ENCODE measurements at regions not wholly inside any gene's neighbourhood (a gene's known extent, or its start where the extent isn't known, plus 50 kb on each side); places are given as distances from the start of the nearest gene placed in this dataset.
"Not testable (repeated sequence)": the region's sequence is repeated elsewhere in the genome, so short reads cannot be mapped to it uniquely, and the experiment has no call there.

DNA sequence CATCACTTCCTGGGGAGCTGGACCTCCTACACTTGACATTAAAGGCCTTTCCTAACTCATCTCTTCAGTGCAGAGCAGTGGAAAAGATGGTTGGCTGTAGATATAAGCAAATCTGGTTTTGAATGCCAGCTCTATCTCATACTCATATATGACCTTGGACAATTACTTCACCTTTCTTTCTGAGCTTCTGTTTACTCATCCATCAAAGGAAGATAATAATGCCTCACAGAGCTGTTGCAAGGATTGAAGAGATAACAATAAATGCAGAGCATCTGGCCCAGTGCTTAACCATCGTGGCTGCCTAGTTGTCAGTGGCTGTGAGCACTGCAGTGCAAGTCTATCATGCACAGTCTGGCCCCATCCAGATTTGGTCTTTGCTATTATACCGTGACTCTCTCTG is 148.1 kb upstream of the EOLA2 start:
- no peak overlapping the region for H3K4me3 ChIP-seq
- H3K27ac ChIP-seq, result no peak overlapping the region
- intact Hi-C loops (cut with DNase I), result no loop called here
- H3K4me1 ChIP-seq, result no peaks in the 10 kb centered on the region
- DNase-seq, result no peak
- 63 to 70% methylated on average over 1 to 2 of the region's 2 CpGs for WGBS, 2 donors
- no peaks in the 10 kb centered on the region for H3K36me3 ChIP-seq
- TF ChIP-seq CTCF (IDR thresholded peaks at IDR 0.05) (no peak), POLR2A (IDR thresholded peaks at IDR 0.05) (no peak)
- no peaks in the 10 kb centered on the region for H3K9me3 ChIP-seq
- no peaks in the 10 kb centered on the region for H3K27me3 ChIP-seq

DNA sequence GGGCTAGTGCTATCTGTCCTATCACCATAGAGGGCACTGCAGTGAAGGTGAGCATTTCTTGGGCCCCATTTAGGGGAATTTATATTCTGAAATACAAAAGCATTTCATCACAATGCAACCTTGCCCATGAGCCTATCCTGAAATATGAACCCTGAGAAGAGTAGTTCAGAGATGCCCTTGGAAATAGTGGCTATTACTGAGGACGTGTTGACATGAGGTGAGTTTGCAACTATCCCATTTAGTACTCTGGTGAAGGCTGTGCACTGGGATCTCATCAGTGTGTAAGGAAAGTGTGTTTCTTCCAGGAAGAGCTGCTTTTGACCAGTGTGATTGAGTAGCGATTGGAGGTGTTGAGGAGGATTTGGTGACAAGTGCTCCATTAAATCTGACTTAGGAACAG is 149.3 kb upstream of the EOLA2 start:
- H3K27ac ChIP-seq, result no peak overlapping the region
- H3K4me1 ChIP-seq, result no peaks in the 10 kb centered on the region
- intact Hi-C loops (cut with DNase I), result no loop called here
- no peaks in the 10 kb centered on the region for H3K9me3 ChIP-seq
- no peak overlapping the region for H3K4me3 ChIP-seq
- DNase-seq, result no peak
- no peaks in the 10 kb centered on the region for H3K27me3 ChIP-seq
- H3K36me3 ChIP-seq, result no peaks in the 10 kb centered on the region
- 63 to 88% methylated on average over 2 of the region's 2 CpGs for WGBS, 2 donors
- TF ChIP-seq CTCF (IDR thresholded peaks at IDR 0.05) (no peak), POLR2A (IDR thresholded peaks at IDR 0.05) (no peak)

DNA sequence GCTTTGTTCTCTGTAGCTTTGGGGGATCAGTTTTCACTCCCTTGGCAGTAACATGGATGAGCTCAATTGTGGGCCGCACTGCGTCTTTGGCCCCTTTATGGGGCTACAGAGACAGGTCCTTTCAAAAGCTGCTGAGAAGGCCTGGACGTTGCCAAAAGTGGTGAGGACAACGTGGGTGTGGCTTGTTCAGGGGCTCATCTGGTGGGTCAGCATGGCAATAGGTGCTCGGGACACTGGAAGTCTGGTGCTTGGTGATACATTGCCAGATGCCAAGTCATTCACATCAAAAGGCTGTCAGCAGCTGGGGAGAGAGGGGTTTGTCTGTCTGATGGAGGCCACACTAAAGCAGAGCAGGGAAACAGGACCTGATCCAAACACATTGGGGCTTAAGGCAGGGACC is 149.8 kb upstream of the EOLA2 start:
- H3K4me1 ChIP-seq, result no peaks in the 10 kb centered on the region
- 63% methylated on average over 4 of the region's 5 CpGs; no CpG with 5 or more reads in 1 of the 2 donors for WGBS, 2 donors

GRCh38 chrX:150088766-150089518 is 150.7 kb upstream of the EOLA2 start:
- Histone ChIP-seq H3K27me3 (no peaks in the 10 kb centered on the region), H3K36me3 (no peaks in the 10 kb centered on the region), H3K4me1 (no peaks in the 10 kb centered on the region), H3K4me3 (no peak overlapping the region), H3K27ac (no peak overlapping the region), H3K9me3 (no peaks in the 10 kb centered on the region)
- no peak for DNase-seq
- TF ChIP-seq POLR2A (IDR thresholded peaks at IDR 0.05) (no peak), CTCF (IDR thresholded peaks at IDR 0.05) (no peak)
- intact Hi-C loops (cut with DNase I), result no loop called here
- 65 to 93% methylated on average over 2 of the region's 5 CpGs for WGBS, 2 donors

More for the DNA sequence above, 149.8 kb upstream of the EOLA2 start:
- no peak overlapping the region for H3K27ac ChIP-seq
- no peak overlapping the region for H3K4me3 ChIP-seq
- H3K36me3 ChIP-seq, result no peaks in the 10 kb centered on the region
- no peak for TF ChIP-seq POLR2A (IDR thresholded peaks at IDR 0.05)
- no peak for TF ChIP-seq CTCF (IDR thresholded peaks at IDR 0.05)
- H3K9me3 ChIP-seq, result no peaks in the 10 kb centered on the region
- intact Hi-C loops (cut with DNase I), result no loop called here
- no peak for DNase-seq
- H3K27me3 ChIP-seq, result no peaks in the 10 kb centered on the region

GRCh38 chrX:150091300-150091699 is 153.0 kb upstream of the EOLA2 start:
- H3K9me3 ChIP-seq; H3K4me1 ChIP-seq; intact Hi-C loops (cut with DNase I); H3K27ac ChIP-seq; H3K36me3 ChIP-seq; H3K27me3 ChIP-seq; H3K4me3 ChIP-seq; DNase-seq: not testable (repeated sequence)
- WGBS, 2 donors, result 89 to 98% methylated on average over 4 of the region's 4 CpGs

DNA sequence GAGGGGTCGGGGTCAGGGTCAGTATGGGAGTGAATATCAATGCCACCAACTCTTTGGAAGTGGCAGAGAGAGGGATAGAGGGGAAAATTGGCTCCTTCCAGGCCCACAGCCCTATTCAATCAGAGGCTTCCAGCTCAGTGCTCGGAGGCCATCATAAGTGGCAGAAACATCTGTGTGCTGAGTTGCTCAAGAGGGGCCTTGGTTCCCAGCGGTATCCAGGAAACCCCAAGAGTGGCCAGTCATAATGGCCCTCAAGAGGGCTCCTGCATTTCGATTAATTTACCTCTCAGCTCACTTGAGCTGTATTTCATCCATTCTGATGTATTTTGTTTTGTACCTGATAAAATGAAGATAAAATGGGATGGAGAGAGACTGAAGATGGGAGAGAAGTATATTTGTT is 154.3 kb upstream of the EOLA2 start:
- no peaks in the 10 kb centered on the region for H3K4me1 ChIP-seq
- no peaks in the 10 kb centered on the region for H3K36me3 ChIP-seq
- intact Hi-C loops (cut with DNase I), result no loop called here
- H3K9me3 ChIP-seq, result no peaks in the 10 kb centered on the region
- WGBS, 2 donors, result 17 to 45% methylated on average over 1 to 4 of the region's 4 CpGs
- H3K4me3 ChIP-seq, result no peak overlapping the region
- DNase-seq, result no peak
- no peaks in the 10 kb centered on the region for H3K27me3 ChIP-seq
- no peak overlapping the region for H3K27ac ChIP-seq
- no peak for TF ChIP-seq CTCF (IDR thresholded peaks at IDR 0.05)
- TF ChIP-seq POLR2A (IDR thresholded peaks at IDR 0.05), result no peak
